ENCODE measurements at regions not wholly inside any gene's neighbourhood (a gene's known extent, or its start where the extent isn't known, plus 50 kb on each side); places are given as distances from the start of the nearest gene placed in this dataset.

DNA sequence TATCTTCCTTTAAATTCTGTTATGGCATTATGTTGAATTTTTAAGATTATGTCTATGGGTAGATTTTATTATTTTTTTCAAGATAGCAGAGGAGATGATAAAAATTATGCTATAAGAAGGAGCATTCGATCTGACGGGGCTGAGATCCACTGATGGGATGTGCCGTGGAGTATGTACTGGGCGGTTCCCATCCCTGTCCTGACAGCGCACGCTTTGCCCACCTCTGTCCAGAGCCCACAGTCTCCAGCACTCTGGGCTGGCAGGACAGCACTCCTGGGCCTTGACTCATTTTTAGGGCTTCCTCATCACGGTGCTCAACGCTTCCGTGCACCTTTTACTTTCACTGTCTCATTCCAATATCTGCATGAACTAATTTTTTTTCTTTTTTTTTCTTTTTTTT, 235.5 kb downstream of the TEX29 start:
- DNase-seq (no peak), ATAC-seq (no peak)
- Histone ChIP-seq H3K27ac (ENCODE audit: low read length) (no peak overlapping the region), H3K27me3 (ENCODE audit: control insufficient read depth, insufficient read depth) (no peaks in the 10 kb centered on the region), H3K9me3 (ENCODE audit: control insufficient read depth, low read length) (no peaks in the 10 kb centered on the region), H3K4me3 (ENCODE audit: low read length) (no peak overlapping the region), H3K4me1 (ENCODE audit: control insufficient read depth, insufficient read depth, low read length) (no peaks in the 10 kb centered on the region)
- intact Hi-C loops (cut with DNase I), result no loop called here
- WGBS, result 91% methylated on average over 9 of the region's 9 CpGs

DNA sequence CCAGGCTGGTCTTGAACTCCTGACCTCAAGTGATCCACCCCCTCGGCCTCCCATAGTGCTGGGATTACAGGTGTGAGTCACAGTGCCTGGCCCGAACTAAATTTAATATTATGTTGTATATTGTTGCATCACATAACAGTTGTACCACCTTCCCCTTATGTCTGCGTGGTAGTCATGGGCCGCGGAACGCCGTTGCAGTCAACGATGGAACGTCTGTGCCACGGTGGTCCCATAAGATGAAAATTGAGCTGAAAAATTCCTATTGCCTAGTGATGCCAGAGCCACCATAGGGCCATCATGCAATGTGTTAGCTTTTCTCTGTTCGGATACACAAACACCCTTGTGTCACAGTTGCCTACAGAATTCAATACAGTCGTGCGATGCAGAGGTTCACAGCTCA, 236.1 kb downstream of the TEX29 start:
- Histone ChIP-seq H3K9me3 (ENCODE audit: control insufficient read depth, low read length) (no peaks in the 10 kb centered on the region), H3K27ac (ENCODE audit: low read length) (no peak overlapping the region), H3K4me3 (ENCODE audit: low read length) (no peak overlapping the region), H3K27me3 (ENCODE audit: control insufficient read depth, insufficient read depth) (no peaks in the 10 kb centered on the region), H3K4me1 (ENCODE audit: control insufficient read depth, insufficient read depth, low read length) (no peaks in the 10 kb centered on the region)
- DNase-seq (no peak), ATAC-seq (no peak)
- WGBS, result 88% methylated on average over 13 of the region's 13 CpGs
- intact Hi-C loops (cut with DNase I), result no loop called here

DNA sequence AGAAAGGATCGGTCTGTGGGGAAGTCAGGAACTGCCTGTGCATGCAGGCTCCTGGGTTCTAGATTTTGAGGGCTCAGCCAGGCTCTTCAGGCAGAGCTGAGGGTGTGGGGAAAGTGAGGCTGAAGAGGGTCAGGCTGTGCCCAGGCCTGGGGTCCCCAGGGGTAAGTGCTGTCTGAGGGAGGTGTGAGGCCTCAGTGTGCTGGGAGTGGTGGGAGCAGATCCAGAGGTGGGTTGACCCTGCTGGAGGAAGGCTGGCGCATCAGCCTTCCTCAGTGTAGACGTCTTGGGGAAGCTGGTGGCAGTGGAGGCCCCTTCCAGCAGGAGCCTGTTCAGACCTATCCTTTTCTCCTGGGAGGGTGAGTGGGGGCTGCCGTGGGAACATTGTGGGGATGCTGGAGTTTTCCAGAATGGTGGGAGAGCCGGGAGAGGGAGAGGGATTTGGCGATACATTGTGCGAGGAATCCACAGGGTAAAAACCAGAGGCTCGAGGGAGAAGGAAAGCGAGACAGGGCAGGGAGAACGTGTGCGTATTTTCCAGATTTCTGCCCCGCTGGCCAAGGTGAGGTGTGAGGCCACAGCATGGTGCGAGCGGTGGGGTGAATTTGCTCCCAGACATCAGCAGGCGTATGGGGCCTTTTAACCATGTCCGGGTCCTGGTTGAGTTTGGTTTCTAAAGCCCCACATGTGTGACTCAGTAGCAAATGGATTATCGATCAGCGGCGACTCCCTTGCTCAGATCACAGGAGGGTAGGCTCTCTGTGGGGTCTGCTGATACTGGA, 237.7 kb downstream of the TEX29 start:
- ATAC-seq (no peak), DNase-seq (no peak)
- 87% methylated on average over 19 of the region's 19 CpGs for WGBS
- no peaks in the 10 kb centered on the region for H3K9me3 ChIP-seq (ENCODE audit: control insufficient read depth, low read length)
- no peak overlapping the region for H3K4me3 ChIP-seq (ENCODE audit: low read length)
- no peaks in the 10 kb centered on the region for H3K4me1 ChIP-seq (ENCODE audit: control insufficient read depth, insufficient read depth, low read length)
- intact Hi-C loops (cut with DNase I), result no loop called here
- H3K27me3 ChIP-seq (ENCODE audit: control insufficient read depth, insufficient read depth), result no peaks in the 10 kb centered on the region
- H3K27ac ChIP-seq (ENCODE audit: low read length), result no peak overlapping the region

DNA sequence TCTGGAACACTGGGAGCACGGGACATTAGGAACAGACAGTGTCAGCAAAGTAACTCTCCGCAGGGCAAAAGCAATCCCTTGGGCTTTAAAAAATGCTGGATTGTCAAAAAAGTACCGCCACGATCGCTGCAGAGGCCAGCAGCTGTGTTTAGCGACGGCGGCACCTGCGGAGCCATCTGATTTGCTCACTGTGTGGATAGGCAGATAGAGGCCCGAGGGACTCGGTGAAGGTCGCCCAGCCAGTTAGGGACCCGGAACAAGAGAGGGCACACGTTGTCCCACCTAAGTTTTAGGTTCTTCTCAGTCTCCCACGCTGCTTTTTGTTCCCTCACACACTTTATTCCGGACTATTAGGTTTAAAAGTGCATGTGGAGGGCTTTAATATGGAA, 238.3 kb downstream of the TEX29 start:
- no peak overlapping the region for H3K4me3 ChIP-seq (ENCODE audit: low read length)
- no peak overlapping the region for H3K27ac ChIP-seq (ENCODE audit: low read length)
- H3K27me3 ChIP-seq (ENCODE audit: control insufficient read depth, insufficient read depth), result no peaks in the 10 kb centered on the region
- 77% methylated on average over 16 of the region's 16 CpGs for WGBS
- H3K4me1 ChIP-seq (ENCODE audit: control insufficient read depth, insufficient read depth, low read length), result no peaks in the 10 kb centered on the region
- no peaks in the 10 kb centered on the region for H3K9me3 ChIP-seq (ENCODE audit: control insufficient read depth, low read length)
- DNase-seq, result no peak
- intact Hi-C loops (cut with DNase I), result no loop called here
- ATAC-seq, result no peak

DNA sequence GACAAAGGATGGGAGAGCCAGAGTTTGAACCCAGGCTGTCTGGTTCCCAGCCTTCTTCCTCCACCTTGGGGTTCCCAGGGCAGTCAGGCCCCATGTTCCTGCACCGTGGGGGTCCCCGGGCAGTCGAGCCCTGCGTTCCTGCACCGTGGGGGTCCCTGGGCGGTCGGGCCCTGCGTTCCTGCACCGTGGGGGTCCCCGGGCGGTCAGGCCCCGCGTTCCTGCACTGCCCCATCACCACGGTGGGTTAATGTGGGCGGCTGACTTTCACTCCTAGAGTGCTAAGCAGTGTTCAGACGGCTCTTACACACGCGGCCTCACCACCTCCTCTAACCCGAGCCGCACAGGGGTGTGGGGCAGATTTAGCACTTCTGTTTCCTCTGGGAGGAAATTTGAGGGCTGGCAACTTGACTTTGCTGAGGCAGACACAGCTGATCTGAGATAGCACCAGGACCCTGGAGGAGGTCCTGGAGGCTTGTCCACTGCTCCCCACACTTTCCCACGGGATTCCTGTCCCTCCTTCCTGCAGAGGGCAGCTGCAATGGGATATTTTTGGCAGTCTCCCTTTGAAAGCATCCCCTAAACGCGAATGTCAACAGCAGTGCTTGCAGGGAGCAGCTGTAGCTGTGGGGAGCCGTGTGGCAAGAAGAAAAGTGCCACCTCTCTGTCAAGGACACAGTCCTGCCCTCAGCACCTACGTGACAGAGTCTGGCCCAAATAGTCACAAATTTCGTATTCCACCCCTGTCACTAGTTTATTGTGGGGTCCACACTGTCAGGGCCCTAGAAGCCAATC, 239.4 kb downstream of the TEX29 start:
- Histone ChIP-seq H3K27ac (ENCODE audit: low read length) (no peak overlapping the region), H3K4me3 (ENCODE audit: low read length) (no peak overlapping the region), H3K27me3 (ENCODE audit: control insufficient read depth, insufficient read depth) (no peaks in the 10 kb centered on the region), H3K4me1 (ENCODE audit: control insufficient read depth, insufficient read depth, low read length) (no peaks in the 10 kb centered on the region), H3K9me3 (ENCODE audit: control insufficient read depth, low read length) (no peaks in the 10 kb centered on the region)
- 40% methylated on average over 26 of the region's 26 CpGs for WGBS
- DNase-seq (no peak), ATAC-seq (no peak)
- intact Hi-C loops (cut with DNase I), result no loop called here

DNA sequence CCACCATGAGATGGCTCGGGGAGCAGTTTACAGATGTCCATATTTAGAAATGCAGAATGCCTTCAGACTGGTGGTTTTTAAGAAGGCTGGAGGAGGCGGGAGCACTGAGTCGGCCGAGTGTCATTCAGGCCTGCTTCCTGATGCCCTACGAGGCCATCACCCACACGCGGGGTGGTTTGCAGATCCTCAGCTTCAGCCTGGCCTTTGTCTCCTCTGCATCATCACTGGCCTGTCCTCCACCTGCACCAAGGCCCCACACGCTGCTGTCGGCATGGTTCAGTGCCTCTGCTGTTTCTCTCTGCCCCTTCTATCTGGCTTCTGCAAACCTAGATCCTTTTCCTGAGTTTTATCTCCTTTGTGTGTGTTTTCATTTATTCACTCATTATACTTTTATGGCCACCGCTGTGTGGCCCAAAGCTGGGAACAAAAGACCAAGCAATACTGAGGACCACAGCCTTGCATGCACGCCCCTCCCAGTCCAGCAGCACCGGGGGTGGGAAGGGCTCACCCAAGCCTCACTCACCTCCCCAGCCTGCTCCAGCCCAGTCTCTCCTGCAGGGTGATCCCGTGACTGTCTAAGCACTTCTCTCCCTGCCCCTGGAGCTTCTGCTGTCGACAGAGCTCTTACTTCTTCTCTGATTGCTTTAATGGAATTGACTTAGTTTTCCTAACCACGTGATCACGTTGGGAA, 240.8 kb downstream of the TEX29 start:
- no peak for ATAC-seq
- 80% methylated on average over 16 of the region's 16 CpGs for WGBS
- Histone ChIP-seq H3K4me3 (ENCODE audit: low read length) (no peak overlapping the region), H3K27me3 (ENCODE audit: control insufficient read depth, insufficient read depth) (no peaks in the 10 kb centered on the region), H3K27ac (ENCODE audit: low read length) (no peak overlapping the region), H3K4me1 (ENCODE audit: control insufficient read depth, insufficient read depth, low read length) (no peaks in the 10 kb centered on the region), H3K9me3 (ENCODE audit: control insufficient read depth, low read length) (no peaks in the 10 kb centered on the region)
- no peak for DNase-seq
- intact Hi-C loops (cut with DNase I), result no loop called here

DNA sequence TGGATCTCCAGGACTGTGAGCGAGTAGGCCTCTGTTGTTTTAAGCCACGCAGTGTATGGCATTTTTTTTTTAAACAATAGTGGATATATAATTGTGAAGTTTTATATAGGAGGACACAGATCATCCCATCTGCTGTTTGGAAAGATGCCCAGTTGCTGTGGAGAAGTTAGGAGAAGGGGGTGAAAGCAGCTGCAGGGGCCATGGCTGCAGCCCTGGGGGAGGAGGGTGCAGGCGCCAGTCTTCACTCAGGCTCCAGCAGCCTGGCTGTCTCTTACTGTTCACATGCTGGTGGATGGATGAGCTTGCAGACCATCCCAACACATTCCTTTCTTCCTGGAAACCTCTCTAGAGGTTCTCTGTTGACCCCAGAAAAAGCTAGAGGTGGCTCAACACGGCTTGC, 242.3 kb downstream of the TEX29 start:
- 74% methylated on average over 4 of the region's 4 CpGs for WGBS
- H3K4me1 ChIP-seq (ENCODE audit: control insufficient read depth, insufficient read depth, low read length), result no peaks in the 10 kb centered on the region
- H3K27ac ChIP-seq (ENCODE audit: low read length), result no peak overlapping the region
- H3K9me3 ChIP-seq (ENCODE audit: control insufficient read depth, low read length), result no peaks in the 10 kb centered on the region
- ATAC-seq (no peak), DNase-seq (no peak)
- H3K4me3 ChIP-seq (ENCODE audit: low read length), result no peak overlapping the region
- intact Hi-C loops (cut with DNase I), result no loop called here
- H3K27me3 ChIP-seq (ENCODE audit: control insufficient read depth, insufficient read depth), result no peaks in the 10 kb centered on the region

DNA sequence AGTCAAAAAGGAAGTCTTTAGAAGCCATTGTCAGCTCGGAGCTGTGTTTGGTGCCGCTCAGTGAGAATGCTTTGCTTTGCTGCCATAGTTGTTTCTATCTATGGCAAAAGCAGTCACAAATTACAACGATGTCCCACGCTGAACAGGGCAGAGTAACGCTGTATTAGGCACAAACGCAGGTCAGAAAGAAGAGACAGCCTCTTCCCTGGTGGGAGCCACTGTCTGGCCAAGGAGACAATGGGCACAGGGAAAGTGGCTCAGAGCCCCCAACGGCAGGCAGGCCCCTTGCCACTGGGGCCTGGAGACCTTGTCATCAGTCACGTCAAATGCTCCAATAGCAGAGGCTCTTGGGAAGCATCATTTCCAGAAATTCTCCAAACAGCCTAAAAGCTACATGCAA, 244.2 kb downstream of the TEX29 start:
- Histone ChIP-seq H3K27me3 (ENCODE audit: control insufficient read depth, insufficient read depth) (no peaks in the 10 kb centered on the region), H3K4me3 (ENCODE audit: low read length) (no peak overlapping the region), H3K27ac (ENCODE audit: low read length) (no peak overlapping the region), H3K9me3 (ENCODE audit: control insufficient read depth, low read length) (no peaks in the 10 kb centered on the region), H3K4me1 (ENCODE audit: control insufficient read depth, insufficient read depth, low read length) (no peaks in the 10 kb centered on the region)
- DNase-seq, result no peak
- intact Hi-C loops (cut with DNase I), result no loop called here
- ATAC-seq, result no peak
- WGBS, result 56% methylated on average over 8 of the region's 8 CpGs

DNA sequence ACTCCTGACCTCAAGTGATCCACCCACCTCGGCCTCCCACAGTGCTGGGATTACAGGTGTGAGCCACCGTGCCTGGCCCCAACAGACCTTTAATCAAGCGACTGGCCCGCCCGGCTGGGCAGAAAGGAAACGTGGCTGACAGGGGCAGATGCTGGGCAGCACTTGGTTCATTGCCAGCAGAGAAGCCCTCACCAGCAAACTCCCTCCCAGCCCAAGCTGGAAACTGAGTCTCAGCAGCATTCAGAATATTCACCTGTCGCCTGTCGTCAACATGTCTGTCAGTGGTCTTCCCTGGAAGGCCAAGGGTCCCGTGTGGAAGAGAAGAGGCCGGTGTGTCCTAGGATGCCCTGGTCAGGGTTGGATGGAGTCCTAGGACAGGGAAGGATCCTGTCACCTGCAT, 245.0 kb downstream of the TEX29 start:
- ATAC-seq (no peak), DNase-seq (no peak)
- intact Hi-C loops (cut with DNase I), result no loop called here
- WGBS, result 78% methylated on average over 10 of the region's 10 CpGs
- Histone ChIP-seq H3K9me3 (ENCODE audit: control insufficient read depth, low read length) (no peaks in the 10 kb centered on the region), H3K27me3 (ENCODE audit: control insufficient read depth, insufficient read depth) (no peaks in the 10 kb centered on the region), H3K4me3 (ENCODE audit: low read length) (no peak overlapping the region), H3K27ac (ENCODE audit: low read length) (no peak overlapping the region), H3K4me1 (ENCODE audit: control insufficient read depth, insufficient read depth, low read length) (no peaks in the 10 kb centered on the region)

DNA sequence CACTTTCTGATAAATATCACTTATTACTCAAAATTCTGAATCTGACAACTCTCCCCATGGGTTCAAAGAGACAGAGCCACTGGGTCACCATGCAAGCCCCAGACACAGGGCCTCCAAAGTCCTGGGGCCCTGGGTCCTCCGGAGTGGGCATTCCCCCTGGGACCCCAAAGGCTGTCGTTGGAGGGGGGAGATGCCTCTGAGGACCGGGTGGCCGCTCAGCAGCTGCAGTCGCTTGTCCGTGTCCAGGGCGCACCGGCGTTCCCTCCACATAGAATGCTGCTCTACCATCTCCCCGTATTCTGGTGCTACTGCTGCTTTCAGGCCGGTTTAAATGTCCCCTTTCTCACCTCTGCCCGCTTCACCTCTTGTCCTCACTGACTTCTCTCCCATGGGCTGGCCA, 246.1 kb downstream of the TEX29 start:
- Histone ChIP-seq H3K4me1 (ENCODE audit: control insufficient read depth, insufficient read depth, low read length) (no peaks in the 10 kb centered on the region), H3K27ac (ENCODE audit: low read length) (no peak overlapping the region), H3K27me3 (ENCODE audit: control insufficient read depth, insufficient read depth) (no peaks in the 10 kb centered on the region), H3K4me3 (ENCODE audit: low read length) (no peak overlapping the region), H3K9me3 (ENCODE audit: control insufficient read depth, low read length) (no peaks in the 10 kb centered on the region)
- DNase-seq, result no peak
- intact Hi-C loops (cut with DNase I), result no loop called here
- 85% methylated on average over 12 of the region's 12 CpGs for WGBS
- no peak for ATAC-seq

DNA sequence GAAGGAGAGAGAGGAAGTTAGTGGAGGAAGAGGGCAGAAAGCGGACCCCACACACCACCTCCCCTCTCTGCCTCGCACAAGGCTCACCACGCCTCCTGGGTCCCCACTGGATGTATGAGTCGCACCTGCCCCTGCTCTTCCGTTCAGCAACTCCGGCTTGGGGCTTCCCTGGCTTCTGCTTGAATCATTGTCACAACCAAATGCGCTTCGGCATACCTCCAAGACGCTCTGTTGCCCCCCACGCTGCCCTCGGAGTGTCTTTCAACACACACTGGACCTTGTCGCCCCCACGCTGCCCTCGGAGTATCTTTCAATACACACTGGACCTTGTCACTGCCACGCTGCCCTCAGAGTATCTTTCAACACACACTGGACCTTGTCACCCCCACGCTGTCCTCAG, 247.2 kb downstream of the TEX29 start:
- intact Hi-C loops (cut with DNase I), result no loop called here
- ATAC-seq, result no peak
- WGBS, result 80% methylated on average over 16 of the region's 16 CpGs
- H3K9me3 ChIP-seq (ENCODE audit: control insufficient read depth, low read length), result no peaks in the 10 kb centered on the region
- DNase-seq, result no peak
- H3K27me3 ChIP-seq (ENCODE audit: control insufficient read depth, insufficient read depth), result no peaks in the 10 kb centered on the region
- no peak overlapping the region for H3K4me3 ChIP-seq (ENCODE audit: low read length)
- H3K27ac ChIP-seq (ENCODE audit: low read length), result no peak overlapping the region
- H3K4me1 ChIP-seq (ENCODE audit: control insufficient read depth, insufficient read depth, low read length), result no peaks in the 10 kb centered on the region

All from right cardiac atrium (tissue), 5 donors.